ENCODE measurements at regions not wholly inside any gene's neighbourhood (a gene's known extent, or its start where the extent isn't known, plus 50 kb on each side); places are given as distances from the start of the nearest gene placed in this dataset.

- H3K9ac ChIP-seq (ENCODE audit: low read depth in 1 of 2, low read length in 2 of 2): no peak overlapping the region
- TF ChIP-seq NR2F2 (IDR thresholded peaks at IDR 0.05): no peak
- H3K27ac ChIP-seq (ENCODE audit: low read depth in 1 of 2, low read length in 2 of 2): no peak overlapping the region
- H3K4me3 ChIP-seq (ENCODE audit: low read depth in 1 of 3, low read length in 3 of 3): no peak overlapping the region
- no peaks in the 10 kb centered on the region for H3K9me3 ChIP-seq (ENCODE audit: control insufficient read depth in 4 of 4, low read length in 3 of 4)
- no peak for DNase-seq (ENCODE audit: low spot score)
- H3K36me3 ChIP-seq (ENCODE audit: control insufficient read depth in 4 of 4, insufficient read depth in 3 of 4, low read depth in 1 of 4, low read length in 3 of 4): no peaks in the 10 kb centered on the region
- no peaks in the 10 kb centered on the region for H3K27me3 ChIP-seq (ENCODE audit: control insufficient read depth in 4 of 4, insufficient read depth in 4 of 4, low read length in 3 of 4)
- H3K4me1 ChIP-seq (ENCODE audit: control insufficient read depth in 4 of 4, insufficient read depth in 4 of 4, low read length in 3 of 4): no peaks in the 10 kb centered on the region
These were observed 357.4 kb downstream of the AKAIN1 start for GRCh38 chr18:4839639-4840038.

- H3K4me1 ChIP-seq (ENCODE audit: control insufficient read depth in 4 of 4, insufficient read depth in 4 of 4, low read length in 3 of 4): no peaks in the 10 kb centered on the region
- H3K9me3 ChIP-seq (ENCODE audit: control insufficient read depth in 4 of 4, low read length in 3 of 4): no peaks in the 10 kb centered on the region
- WGBS: 56% methylated on average over 1 of the region's 1 CpG
These were observed 360.9 kb downstream of the AKAIN1 start for GRCh38 chr18:4836141-4836540.

More at GRCh38 chr18:4836141-4836540, 360.9 kb downstream of the AKAIN1 start:
- Histone ChIP-seq H3K27ac (ENCODE audit: low read depth in 1 of 2, low read length in 2 of 2) (no peak overlapping the region), H3K4me3 (ENCODE audit: low read depth in 1 of 3, low read length in 3 of 3) (no peak overlapping the region), H3K27me3 (ENCODE audit: control insufficient read depth in 4 of 4, insufficient read depth in 4 of 4, low read length in 3 of 4) (no peaks in the 10 kb centered on the region), H3K9ac (ENCODE audit: low read depth in 1 of 2, low read length in 2 of 2) (no peak overlapping the region), H3K36me3 (ENCODE audit: control insufficient read depth in 4 of 4, insufficient read depth in 3 of 4, low read depth in 1 of 4, low read length in 3 of 4) (no peaks in the 10 kb centered on the region)
- no peak for DNase-seq (ENCODE audit: low spot score)
- TF ChIP-seq GABPA (IDR thresholded peaks at IDR 0.05 in 1 of 2, conservative IDR thresholded peaks at IDR 0.05 in 1 of 2): no peak
- no peak for TF ChIP-seq NR2F2 (IDR thresholded peaks at IDR 0.05)
- TF ChIP-seq EGR1 (IDR thresholded peaks at IDR 0.05; ENCODE audit: low read depth in 2 of 2): no peak
- TF ChIP-seq FOXA2 (IDR thresholded peaks at IDR 0.05): no peak
- no peak for TF ChIP-seq SP1 (IDR thresholded peaks at IDR 0.05)
- TF ChIP-seq, protein P1, sequence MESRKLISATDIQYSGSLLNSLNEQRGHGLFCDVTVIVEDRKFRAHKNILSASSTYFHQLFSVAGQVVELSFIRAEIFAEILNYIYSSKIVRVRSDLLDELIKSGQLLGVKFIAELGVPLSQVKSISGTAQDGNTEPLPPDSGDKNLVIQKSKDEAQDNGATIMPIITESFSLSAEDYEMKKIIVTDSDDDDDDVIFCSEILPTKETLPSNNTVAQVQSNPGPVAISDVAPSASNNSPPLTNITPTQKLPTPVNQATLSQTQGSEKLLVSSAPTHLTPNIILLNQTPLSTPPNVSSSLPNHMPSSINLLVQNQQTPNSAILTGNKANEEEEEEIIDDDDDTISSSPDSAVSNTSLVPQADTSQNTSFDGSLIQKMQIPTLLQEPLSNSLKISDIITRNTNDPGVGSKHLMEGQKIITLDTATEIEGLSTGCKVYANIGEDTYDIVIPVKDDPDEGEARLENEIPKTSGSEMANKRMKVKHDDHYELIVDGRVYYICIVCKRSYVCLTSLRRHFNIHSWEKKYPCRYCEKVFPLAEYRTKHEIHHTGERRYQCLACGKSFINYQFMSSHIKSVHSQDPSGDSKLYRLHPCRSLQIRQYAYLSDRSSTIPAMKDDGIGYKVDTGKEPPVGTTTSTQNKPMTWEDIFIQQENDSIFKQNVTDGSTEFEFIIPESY (IDR thresholded peaks at IDR 0.05): no peak
- TF ChIP-seq YY1 (IDR thresholded peaks at IDR 0.05): no peak
- TF ChIP-seq, protein P2, sequence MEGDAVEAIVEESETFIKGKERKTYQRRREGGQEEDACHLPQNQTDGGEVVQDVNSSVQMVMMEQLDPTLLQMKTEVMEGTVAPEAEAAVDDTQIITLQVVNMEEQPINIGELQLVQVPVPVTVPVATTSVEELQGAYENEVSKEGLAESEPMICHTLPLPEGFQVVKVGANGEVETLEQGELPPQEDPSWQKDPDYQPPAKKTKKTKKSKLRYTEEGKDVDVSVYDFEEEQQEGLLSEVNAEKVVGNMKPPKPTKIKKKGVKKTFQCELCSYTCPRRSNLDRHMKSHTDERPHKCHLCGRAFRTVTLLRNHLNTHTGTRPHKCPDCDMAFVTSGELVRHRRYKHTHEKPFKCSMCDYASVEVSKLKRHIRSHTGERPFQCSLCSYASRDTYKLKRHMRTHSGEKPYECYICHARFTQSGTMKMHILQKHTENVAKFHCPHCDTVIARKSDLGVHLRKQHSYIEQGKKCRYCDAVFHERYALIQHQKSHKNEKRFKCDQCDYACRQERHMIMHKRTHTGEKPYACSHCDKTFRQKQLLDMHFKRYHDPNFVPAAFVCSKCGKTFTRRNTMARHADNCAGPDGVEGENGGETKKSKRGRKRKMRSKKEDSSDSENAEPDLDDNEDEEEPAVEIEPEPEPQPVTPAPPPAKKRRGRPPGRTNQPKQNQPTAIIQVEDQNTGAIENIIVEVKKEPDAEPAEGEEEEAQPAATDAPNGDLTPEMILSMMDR (IDR thresholded peaks at IDR 0.05; ENCODE audit: low read depth, low read length, missing input control): no peak
- TF ChIP-seq TAF1 (conservative IDR thresholded peaks at IDR 0.05): no peak
- TF ChIP-seq RXRA (IDR thresholded peaks at IDR 0.05): no peak
- TF ChIP-seq REST (IDR thresholded peaks at IDR 0.05): no peak
- TF ChIP-seq, protein P3, sequence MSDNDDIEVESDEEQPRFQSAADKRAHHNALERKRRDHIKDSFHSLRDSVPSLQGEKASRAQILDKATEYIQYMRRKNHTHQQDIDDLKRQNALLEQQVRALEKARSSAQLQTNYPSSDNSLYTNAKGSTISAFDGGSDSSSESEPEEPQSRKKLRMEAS (IDR thresholded peaks at IDR 0.05): no peak

Data from liver (tissue), 8 donors.